ENCODE measurements at regions not wholly inside any gene's neighbourhood (a gene's known extent, or its start where the extent isn't known, plus 50 kb on each side); places are given as distances from the start of the nearest gene placed in this dataset.

DNA sequence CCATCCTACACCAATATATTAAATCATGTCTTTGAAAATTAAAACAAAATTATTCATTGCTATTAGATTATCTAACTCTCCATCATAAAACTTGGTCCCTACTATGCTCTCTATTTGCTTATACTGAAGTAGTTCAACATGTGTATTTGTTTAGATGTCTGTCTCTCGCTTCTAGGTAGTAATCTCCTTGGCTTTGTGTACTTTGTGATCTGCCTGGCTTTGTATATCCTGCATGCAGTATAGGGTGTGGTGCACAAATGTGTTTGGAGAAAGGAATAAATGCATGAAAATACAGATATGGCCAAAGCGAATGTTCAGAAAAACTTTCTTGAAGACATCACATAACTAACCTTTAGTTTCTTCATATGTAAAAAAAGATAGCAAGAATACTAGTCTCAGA, 246.6 kb upstream of the LRFN5 start:
- ATAC-seq (no peak), DNase-seq (no peak)
- Histone ChIP-seq H3K36me3 (ENCODE audit: insufficient read depth in 1 of 2, low read depth in 1 of 2) (no peaks in the 10 kb centered on the region), H3K9me3 (no peaks in the 10 kb centered on the region), H3K4me1 (no peaks in the 10 kb centered on the region), H3K4me3 (no peak overlapping the region), H3K27ac (no peak overlapping the region), H3K27me3 (ENCODE audit: insufficient read depth in 3 of 3, low read length in 2 of 3) (no peaks in the 10 kb centered on the region)
- intact Hi-C loops (cut with DNase I): no loop called here
- TF ChIP-seq, protein P1, sequence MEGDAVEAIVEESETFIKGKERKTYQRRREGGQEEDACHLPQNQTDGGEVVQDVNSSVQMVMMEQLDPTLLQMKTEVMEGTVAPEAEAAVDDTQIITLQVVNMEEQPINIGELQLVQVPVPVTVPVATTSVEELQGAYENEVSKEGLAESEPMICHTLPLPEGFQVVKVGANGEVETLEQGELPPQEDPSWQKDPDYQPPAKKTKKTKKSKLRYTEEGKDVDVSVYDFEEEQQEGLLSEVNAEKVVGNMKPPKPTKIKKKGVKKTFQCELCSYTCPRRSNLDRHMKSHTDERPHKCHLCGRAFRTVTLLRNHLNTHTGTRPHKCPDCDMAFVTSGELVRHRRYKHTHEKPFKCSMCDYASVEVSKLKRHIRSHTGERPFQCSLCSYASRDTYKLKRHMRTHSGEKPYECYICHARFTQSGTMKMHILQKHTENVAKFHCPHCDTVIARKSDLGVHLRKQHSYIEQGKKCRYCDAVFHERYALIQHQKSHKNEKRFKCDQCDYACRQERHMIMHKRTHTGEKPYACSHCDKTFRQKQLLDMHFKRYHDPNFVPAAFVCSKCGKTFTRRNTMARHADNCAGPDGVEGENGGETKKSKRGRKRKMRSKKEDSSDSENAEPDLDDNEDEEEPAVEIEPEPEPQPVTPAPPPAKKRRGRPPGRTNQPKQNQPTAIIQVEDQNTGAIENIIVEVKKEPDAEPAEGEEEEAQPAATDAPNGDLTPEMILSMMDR (IDR thresholded peaks at IDR 0.05): no peak
- WGBS, 3 donors: 83 to 88% (median 87%) methylated on average over 2 of the region's 2 CpGs

DNA sequence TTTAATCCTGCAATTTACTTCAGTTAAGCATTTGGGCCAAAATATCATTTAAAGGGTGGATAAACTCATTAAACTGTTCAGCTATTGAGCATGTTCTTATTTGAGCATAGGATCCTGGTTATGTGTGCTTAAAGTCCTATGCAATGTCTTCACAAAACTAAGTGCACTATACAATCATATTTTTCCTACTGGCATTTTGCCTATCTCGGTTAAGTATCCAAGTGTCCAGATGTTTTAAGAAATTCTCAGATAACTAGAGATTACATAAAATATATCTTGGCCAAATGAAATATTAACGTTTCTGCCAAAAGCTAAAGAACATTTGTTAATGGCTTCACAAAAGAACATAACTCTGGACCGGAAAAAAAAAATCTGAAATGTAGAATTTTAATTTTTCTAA, 250.8 kb upstream of the LRFN5 start:
- 11 to 61% (median 41%) methylated on average over 3 of the region's 3 CpGs for WGBS, 3 donors
- no peak for ATAC-seq

DNA sequence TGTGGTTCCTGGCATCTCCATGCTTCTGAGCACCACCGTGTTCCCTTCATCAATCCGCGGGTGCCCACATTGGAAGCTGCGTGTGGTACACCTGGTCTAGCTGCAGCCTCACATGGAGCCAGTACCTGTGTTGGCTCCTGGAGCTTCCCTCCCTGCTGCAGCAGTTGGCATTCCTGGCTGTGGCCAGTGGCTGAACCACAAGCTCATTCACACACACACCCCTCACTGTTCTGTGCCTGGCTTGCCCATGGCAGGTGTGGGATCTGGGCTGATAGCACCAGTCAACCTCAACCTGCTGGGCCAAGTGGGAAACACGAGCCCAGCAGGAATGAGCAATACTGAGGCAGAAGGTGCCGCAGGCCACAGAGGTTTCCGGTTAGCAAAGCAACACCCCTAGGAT, 256.2 kb upstream of the LRFN5 start:
- intact Hi-C loops (cut with DNase I): no loop called here
- DNase-seq (no peak), ATAC-seq (no peak)
- TF ChIP-seq, protein P1 (IDR thresholded peaks at IDR 0.05): no peak
- no peak overlapping the region for H3K4me3 ChIP-seq
- 82 to 92% (median 92%) methylated on average over 7 of the region's 7 CpGs for WGBS, 3 donors
- H3K27ac ChIP-seq: no peak overlapping the region
- no peaks in the 10 kb centered on the region for H3K36me3 ChIP-seq (ENCODE audit: insufficient read depth in 1 of 2, low read depth in 1 of 2)
- H3K4me1 ChIP-seq: no peaks in the 10 kb centered on the region
- H3K9me3 ChIP-seq: no peaks in the 10 kb centered on the region
- no peaks in the 10 kb centered on the region for H3K27me3 ChIP-seq (ENCODE audit: insufficient read depth in 3 of 3, low read length in 2 of 3)

More for the DNA sequence above, 250.8 kb upstream of the LRFN5 start:
- Histone ChIP-seq H3K9me3 (no peaks in the 10 kb centered on the region), H3K4me1 (no peaks in the 10 kb centered on the region), H3K4me3 (no peak overlapping the region), H3K27ac (no peak overlapping the region), H3K27me3 (ENCODE audit: insufficient read depth in 3 of 3, low read length in 2 of 3) (no peaks in the 10 kb centered on the region), H3K36me3 (ENCODE audit: insufficient read depth in 1 of 2, low read depth in 1 of 2) (no peaks in the 10 kb centered on the region)
- intact Hi-C loops (cut with DNase I): no loop called here
- no peak for DNase-seq
- TF ChIP-seq, protein P1 (IDR thresholded peaks at IDR 0.05): no peak

DNA sequence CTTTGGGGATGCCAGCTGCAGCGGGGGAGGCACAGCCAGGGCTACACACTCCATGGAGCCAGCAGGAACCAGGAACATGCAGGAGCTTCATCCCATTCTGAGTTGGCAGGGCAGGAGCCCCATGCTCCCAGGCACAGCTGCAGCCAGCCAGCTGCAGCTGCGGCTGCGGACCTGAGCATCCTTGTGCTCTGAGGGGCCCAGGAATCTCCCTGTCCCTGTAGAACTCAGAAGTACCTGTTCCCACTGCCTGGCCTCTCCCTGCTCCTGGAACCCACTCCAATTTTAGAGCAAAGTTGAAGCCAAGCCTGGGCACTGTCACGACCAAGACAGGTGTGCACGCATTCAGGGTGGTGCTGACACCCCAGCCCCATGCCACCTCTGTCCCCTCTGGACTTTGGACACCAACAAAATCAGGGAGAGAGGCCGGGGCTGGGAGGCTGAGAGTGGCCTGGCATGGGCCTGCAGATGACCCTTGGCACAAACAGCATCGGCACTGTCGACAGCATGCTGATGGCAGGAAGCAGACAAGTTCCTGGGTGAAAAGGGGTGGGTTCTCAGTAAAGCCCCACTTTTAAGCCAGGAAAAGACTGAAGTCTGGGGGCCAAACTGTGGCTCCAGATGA, 257.3 kb upstream of the LRFN5 start:
- DNase-seq (peak; percentile 7 to 20), ATAC-seq (no peak)
- WGBS, 3 donors: 81 to 90% (median 87%) methylated on average over 8 of the region's 8 CpGs
- Histone ChIP-seq H3K4me1 (no peaks in the 10 kb centered on the region), H3K4me3 (no peak overlapping the region), H3K27ac (no peak overlapping the region), H3K36me3 (ENCODE audit: insufficient read depth in 1 of 2, low read depth in 1 of 2) (no peaks in the 10 kb centered on the region), H3K9me3 (no peaks in the 10 kb centered on the region), H3K27me3 (ENCODE audit: insufficient read depth in 3 of 3, low read length in 2 of 3) (no peaks in the 10 kb centered on the region)
- TF ChIP-seq, protein P1 (IDR thresholded peaks at IDR 0.05): no peak
- intact Hi-C loops (cut with DNase I): no loop called here

DNA sequence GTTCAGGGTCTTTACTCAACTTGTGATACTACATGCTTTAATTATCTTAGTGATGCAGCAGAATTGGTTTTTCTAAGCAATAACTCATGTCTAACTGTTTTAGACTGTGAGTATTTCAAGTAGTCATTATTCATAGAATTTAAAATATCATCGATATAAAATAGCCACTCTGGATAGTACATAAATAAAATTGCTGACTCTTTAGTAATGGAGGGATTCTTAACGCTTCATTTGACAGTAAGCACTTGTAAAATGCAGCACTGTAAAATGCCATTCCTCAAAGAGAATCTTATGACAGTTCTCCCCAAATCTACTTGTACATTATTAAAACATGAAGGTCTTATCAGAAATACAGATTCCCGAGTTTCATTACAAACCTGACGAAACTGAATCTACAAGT, 262.8 kb upstream of the LRFN5 start:
- intact Hi-C loops (cut with DNase I): no loop called here
- Histone ChIP-seq H3K36me3 (ENCODE audit: insufficient read depth in 1 of 2, low read depth in 1 of 2) (no peaks in the 10 kb centered on the region), H3K9me3 (no peaks in the 10 kb centered on the region), H3K27me3 (ENCODE audit: insufficient read depth in 3 of 3, low read length in 2 of 3) (no peaks in the 10 kb centered on the region), H3K4me1 (no peaks in the 10 kb centered on the region), H3K27ac (no peak overlapping the region), H3K4me3 (no peak overlapping the region)
- TF ChIP-seq, protein P1 (IDR thresholded peaks at IDR 0.05): no peak
- DNase-seq (no peak), ATAC-seq (no peak)
- 85 to 89% (median 85%) methylated on average over 4 of the region's 4 CpGs for WGBS, 3 donors
